Kidney tubule cell (primary cell): ENCODE measurements at regions not wholly inside any gene's neighbourhood (a gene's known extent, or its start where the extent isn't known, plus 50 kb on each side); places are given as distances from the start of the nearest gene placed in this dataset.

ENCODE experiments used
- DNase-seq: peaks from one replicate; pipeline ENCODE4 v3.0.0-alpha.2; 2018; ENCODE audit warnings: low spot score

DNA sequence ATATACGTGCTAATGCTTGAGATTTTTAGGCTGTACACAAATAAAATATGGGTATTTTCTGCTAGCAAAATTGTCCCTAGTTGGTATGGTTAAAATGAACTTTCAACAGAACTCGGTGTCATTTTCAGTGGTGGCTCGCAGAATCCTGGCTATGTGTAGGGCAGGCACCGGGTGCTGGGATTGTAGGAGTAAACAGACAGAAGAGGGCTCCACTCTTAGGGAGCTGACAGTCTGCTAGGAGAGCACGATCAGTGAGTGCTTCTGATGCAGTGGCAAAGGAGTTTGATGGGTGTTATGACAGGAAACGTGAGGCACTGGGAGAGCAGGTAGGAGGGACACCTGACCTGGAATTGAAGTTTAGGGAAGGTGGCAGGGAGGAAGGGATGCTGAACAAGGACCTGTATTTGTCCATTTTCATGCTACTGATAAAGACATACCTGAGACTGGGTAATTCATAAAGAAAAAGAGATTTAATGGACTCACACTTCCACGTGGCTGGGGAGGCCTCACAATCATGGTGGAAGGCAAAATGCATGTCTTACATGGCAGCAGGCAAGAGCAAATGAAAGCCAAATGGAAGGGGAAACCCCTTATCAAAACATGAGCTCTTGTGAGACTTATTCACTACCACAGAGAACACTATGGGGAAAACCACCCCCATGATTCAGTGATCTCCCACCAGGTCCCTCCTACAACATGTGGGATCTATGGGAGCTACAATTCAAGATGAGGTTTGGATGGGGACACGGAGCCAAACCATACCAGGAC lies 105.4 kb upstream of the LCLAT1 start:
- DNase-seq: no peak

DNA sequence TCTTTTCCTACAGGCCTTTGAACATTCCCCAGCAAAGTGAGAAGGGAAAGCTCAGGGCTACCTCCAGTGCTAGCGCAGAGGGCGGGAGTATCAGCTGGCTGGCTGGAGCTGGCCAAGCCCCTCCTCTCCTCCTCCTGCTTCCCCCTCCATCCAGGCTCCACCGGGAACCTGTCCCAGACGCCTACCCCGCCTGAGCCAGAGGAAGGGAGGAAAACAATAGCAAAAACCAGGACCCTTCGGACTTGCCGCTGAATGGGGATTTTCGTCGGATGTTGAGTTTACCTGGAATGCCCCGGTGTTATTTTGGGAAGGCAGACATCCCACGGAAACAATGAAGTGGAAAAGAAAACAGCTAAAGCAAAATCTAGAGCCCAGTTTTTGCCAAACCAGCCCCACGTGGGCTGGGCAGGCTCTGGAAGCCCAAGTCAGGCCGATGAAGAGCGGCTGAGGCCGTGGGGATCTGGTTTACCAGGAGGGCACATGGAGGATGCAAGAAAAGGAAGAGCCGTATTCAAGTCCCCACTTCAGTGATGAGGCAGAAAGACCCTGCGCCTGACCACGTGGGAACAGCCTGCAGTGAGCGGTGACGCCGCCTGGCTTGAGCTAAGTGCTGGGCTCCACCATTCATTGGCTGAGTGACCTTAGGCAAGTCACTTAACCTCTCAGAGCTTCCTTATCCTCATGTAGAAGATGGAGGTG lies 100.4 kb upstream of the LCLAT1 start:
- DNase-seq: peak; percentile 39

DNA sequence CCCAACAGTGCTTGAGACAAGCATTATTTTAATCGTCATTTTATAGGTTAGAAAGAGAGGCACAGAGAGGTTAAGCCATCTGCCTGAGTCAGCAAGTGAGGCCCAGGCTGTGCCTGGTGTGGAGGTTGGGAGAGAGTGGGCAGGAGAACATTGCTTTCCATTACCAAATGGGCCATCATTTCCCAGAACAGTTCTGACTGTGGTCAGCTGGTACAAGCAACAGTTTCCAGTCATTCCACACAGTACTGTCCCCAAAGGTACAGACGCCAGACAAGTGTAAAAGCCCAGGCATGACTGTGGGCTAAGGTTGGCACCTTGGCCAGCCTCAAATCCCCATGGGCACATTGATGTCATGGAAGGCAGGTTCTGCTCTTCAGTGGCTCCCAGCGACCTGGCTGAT lies 98.2 kb upstream of the LCLAT1 start:
- DNase-seq: no peak

DNA sequence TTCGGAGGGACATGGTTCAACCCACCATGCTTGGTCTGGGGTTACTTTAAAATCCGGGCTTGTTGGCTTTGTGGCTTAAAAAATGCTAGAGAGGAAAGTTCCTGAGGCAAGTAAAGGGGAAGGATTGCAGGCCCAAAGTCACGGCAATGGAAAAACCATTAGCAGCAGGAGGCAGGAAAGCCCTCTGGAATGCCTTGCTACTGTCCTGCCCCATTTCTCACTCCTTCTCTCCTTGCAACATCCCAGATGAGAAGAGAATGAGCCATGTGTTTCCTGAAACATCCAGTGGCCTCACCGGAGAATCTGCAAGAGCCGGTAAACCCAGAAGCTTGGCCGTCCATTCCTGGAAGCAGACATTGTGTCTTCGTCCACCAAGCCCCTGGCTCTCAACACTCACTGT lies 97.4 kb upstream of the LCLAT1 start:
- no peak for DNase-seq

DNA sequence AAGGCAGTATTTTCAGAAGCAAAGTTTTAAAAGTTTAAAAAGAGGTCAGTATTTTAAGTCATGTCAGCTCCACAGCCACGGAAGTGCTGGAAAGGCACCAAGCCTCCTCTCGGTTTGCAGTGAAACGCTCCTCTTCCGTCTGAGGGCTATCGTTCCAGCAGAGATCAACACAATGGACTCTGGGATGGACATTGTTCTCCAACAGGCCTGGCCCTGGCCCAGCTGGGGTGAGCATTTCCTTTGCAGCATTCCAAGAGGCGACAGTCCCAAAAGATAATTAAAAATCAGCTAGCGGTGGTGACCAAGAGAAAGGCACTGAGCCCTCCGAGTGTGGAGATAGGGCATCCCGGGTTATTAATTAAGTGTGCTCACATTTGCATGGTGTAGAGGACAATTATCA lies 95.9 kb upstream of the LCLAT1 start:
- DNase-seq: no peak

DNA sequence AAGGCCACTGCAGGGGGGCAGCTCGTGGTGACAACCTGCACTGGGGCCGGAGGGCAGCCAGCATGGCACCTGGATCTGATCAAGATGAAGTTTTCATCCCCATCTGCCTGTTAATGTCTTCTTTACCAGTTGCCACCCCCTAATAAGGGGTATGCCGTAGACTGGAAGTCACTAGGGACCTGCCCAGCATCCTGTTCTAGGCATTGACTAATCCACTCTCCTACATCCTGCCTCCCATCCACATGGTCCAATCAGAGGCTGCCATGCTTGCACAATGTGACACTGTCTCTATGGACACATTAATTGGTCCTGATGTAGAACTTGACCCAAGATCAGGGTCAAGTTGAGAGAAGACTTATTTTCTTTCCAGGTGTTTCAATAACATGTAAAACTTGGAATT lies 95.1 kb upstream of the LCLAT1 start:
- no peak for DNase-seq

DNA sequence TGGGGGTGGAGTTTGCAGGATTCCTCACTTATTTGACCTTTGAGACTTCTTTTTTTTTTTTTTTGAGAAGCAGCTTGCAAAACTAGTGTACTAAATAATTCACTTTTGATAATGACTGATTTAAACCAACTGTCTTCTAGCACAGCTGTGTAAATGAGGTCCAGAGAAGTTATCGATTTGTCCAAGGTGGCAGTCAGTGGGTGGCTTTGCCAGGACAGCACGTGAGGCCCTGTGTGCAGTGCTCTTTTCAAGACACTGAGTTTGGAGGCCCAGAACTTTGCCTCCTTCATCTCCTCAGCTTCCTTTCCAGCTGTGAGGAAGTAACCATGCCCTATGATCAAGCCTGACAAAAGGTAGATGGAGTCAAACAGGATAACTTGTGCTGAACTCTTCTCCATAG lies 92.9 kb upstream of the LCLAT1 start:
- DNase-seq: no peak

DNA sequence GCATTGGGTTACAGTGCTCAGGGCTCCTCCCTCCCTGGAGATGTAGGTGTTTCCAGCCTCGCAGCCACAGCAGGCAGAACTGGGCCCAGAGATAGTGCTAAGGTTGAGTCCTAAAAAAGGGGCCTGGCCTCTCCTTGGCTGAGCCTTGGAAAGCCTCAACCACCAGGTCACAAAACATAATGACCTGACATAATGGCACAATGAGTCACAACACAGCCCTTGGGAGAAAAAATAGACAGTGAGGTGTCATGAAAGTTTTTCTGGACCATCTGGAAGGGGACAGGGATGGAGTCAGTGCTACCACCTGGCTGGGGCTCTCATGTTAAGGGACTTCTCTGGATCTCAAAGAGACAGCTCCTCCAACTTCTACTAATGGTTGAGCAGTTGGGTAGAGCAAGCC lies 92.4 kb upstream of the LCLAT1 start:
- peak; percentile 30 for DNase-seq

DNA sequence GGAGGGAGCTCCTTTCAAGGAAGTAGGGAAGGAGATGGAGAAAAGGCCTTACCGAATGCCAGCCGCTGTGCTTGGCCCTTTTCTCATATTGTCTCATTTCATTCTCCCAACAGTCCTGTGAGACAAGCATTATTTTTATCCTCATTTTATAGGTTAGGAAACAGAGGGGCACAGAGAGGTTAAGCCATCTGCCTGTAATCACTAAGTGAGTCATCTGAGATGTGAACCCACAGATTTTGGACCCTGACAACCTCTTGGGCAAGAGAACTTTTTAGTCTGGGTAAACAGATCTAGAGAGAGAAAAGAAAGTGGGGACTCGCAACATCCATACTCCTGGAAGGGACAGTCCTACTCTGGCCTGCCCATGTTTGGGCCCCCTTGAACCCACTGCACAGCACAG lies 91.7 kb upstream of the LCLAT1 start:
- DNase-seq: no peak

DNA sequence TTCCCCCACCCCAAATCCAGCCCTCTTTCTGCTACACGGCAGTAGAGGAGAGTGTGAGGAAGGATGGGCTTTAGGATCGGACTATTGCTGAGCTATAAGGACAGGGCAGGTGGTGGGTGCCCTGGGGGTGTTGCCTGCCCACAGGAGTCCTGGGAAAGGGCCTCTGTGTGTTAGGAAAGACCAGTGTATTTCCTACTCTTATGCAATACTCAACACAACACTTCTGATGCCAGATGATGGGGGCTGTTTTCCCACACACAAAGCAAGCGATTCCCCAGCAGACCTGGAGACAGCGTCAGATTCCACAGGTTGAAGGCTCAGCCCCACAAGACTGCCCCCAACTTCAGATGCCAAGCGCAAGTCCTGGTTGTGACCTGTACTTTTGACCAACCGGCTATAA lies 91.0 kb upstream of the LCLAT1 start:
- DNase-seq: no peak

DNA sequence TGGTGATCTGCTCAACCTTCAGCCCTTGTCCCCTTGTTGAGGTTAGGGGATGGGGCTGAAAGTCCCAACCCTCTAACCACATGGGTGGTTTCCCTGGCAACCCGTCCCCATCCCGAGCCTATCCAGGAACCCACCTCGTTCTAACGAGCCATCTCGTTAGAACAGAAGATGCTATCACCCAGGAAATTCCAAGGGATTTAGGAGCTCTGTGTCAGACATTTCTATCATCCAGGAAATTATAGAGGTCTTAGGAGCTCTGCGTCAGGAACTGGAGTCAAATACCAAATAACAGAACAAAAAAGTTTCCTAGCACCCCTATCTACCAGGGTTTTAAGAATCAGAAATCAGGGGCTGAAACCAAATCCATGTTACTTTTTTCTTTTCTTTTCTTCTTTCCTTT lies 90.3 kb upstream of the LCLAT1 start:
- no peak for DNase-seq

DNA sequence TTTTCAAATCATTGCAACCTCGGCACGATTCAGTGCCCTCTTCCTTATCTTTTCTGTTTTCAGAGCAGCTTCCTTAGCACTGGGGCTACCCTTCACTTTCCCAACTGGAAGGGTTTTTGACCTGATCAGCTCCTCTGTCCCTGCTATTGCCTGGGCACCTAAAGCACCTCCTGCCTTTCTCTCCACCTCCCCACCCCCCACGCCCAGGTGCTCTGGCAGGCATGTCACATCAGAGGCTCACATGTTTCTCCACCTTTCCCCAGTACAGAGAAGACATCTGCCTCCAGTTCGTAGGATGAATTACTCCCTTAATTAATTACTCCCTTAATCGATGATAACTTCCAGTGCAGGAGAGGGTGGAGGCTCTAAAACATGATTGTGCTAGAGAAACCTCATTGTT lies 88.7 kb upstream of the LCLAT1 start:
- DNase-seq: no peak

DNA sequence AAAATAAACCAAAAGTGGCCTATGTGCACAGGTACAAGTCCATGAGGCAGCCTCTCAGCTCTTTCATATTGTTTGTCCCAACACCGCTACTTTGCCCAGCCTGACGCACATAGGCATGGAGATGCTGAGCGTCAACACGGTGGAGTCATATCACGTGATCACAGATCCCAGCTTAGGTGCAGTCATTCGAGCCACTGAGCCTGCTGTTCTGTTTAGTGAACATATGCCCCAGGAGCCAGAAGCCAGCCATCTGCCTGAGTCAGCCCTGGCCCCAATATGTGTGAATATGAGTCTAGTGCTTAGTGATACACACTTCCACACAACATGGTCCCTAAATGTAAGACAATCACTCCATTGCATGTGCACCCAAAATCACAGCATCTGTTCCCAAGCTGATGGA lies 88.2 kb upstream of the LCLAT1 start:
- no peak for DNase-seq

DNA sequence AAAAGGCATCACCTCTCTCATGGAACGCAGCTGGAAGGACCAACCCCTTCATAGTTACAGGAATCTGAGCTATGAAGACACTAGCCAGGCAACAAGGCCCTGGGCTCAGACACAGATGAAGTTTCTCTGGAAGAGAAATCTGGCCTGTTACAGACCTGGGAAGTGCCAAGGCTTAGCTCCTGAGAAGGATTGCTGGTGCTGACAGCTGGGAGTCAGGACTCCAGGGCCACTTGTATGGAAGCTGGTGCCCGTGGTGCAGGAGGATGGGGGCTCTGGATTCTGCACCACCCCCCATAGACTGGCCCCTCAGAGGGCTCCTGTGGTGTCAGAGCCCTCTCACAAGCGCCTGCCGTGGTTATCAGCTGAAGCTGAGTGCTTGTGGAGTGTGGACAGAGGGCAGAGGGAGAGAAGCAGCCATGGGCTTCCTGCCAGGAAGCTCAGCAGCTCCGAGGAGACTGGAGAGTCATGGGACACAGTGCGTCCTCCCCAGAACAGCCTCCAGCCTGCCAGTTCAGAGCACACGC lies 87.3 kb upstream of the LCLAT1 start:
- peak; percentile 29 for DNase-seq

DNA sequence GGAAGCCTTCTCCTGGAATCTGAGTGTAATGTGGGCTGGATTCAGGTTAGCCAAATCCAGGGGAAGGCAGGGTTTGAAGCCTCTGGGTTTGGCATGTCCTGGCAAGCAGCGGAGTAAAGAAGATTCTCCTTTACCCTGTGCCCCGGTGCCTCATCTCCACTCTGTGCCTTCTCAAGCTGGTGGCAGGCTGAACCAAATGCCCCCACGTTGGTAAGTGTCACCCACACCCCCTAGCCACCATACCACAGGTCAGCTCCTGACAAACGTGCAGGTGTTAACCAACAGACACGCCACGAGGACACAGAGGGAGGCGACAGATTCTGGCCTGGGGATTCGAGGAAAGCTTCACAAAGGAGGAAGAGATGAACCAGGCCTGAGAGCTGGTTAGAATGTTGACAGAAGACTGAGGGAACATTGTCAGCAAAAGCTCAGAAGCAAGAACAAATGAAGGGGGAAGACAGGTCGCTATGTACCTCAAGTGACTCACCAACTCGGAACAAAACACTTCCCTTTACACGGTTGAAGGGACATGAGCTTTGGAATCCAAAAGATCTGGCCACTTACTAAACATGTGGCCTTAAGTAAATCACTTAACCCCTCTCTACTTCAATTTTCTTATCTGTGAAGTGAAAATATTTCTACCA lies 85.2 kb upstream of the LCLAT1 start:
- DNase-seq: peak; percentile 95

DNA sequence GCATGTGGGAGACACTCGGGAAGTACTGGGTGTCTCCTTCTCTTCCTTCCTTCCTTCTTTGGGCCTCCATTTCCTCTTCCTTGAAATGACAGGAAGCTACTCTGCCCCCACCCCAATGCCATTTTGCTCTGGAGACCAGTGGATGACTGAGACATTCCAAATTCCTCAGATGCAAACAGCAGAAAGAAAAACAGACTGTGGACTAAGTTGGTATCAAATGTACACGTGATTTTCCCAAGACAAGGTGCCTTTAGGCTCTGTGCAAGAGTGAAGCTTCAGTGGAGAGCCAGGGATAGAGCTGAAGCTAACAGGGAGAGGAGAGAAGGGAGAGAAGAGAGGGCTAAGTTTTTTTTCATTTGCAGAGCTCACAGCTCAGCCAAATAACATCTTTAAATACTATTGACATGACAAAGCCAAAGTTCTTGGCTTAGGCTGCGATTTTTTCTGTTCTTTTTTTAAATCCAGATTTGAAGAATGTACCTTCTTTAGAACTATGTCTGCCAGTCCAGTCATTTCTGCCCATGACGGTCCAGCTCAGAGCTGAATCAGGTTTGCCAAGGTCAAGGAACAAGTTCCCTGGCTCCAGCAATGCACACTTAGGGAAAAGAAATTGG lies 84.5 kb upstream of the LCLAT1 start:
- peak; percentile 99 for DNase-seq

DNA sequence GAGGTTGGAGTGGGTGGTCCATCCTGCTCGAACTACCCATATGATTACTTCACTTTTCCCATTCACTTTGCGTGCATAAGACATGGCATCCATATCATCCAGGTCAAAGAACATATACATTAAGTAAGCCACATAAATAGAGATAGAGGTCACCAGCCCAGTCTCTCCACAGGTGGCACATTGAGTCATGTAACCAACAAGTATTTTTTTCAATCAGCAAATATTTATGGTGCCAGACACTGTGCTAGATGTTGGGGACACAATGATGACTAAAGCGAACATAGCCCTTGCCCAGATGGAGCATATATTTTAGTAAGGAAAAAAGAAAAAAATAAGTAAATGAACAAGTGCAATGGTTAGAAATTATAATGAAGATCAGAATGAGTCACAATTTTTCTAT lies 83.6 kb upstream of the LCLAT1 start:
- no peak for DNase-seq

DNA sequence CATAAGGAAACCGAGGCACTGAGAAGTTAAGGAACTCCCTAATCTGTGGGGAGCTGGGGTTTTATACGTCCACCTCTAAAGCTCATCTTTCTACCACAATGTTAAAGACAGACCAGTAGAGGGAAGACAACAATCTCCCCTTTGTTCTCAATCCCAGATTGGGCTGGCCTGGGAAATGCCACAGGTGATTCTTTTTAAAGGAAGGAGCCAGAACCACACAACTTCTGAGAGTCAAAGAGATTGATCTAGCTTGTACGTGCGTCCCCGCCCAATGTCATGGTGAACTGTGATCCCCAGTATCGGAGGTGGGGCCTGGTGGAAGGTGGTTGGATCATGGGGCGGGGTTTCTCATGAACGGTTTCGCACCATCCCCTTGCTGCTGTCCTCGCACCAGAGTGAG lies 81.8 kb upstream of the LCLAT1 start:
- no peak for DNase-seq

DNA sequence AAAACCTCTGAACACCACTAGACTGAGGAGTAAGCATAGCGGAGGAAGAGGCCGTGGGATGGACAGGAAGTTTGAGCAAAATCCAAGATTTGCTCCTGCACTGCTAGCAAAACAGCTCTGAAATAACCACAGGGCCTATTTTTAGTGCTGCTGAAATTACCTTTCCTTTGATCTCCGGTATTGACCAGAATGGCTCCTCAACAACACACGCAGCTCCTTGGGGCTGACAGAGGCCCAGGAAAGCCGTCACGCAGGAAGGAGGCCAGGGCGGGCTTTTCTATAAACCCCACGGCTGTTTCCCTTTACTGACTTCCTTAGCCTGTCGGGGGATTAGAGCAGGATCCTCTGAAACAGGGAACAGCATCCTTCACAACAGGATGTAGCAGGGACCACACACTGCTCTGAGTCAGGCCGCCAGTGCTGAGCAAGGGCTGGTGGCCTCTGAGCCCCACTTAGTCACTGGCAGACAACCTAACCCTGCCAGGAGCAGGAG lies 80.8 kb upstream of the LCLAT1 start:
- DNase-seq: peak; percentile 68

DNA sequence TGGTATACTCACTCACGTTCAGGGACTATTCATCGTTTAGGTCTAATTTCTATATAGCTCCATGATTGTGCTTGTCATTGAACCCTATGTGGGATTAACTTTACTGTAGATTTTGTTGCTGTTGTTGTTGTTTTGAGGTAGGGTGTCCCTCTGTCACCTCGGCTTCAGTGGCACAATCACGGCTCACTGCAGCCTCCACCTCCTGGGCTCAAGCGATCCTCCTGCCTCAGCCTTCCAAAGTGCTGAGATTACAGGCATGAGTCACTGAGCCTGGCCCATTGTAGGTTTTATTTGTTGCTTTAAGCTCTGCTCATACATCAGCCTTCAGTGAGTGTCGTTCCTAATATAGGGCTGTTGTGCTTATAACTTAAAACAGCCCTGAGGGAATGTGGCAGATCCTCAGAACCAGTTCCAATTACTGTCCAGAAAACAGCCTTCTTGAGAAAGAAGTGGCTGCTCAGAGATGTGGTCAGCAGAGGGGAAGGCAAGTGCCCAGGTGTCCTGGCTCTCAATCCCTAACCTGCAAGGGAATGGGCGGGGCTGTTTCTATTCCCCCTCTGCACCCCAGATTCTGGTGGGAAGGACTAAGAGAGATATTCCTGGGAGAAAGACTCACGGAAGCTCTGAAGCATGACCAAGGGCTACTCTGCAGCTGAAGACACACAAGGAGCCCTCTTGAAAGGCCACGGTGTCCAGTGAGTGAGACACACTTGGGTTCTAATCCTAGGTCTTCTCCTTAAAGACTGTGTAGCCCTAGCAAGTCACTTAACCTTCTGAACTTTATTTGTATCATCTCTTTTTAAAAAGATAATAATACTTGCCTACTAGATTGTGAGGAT lies 79.6 kb upstream of the LCLAT1 start:
- no peak for DNase-seq

DNA sequence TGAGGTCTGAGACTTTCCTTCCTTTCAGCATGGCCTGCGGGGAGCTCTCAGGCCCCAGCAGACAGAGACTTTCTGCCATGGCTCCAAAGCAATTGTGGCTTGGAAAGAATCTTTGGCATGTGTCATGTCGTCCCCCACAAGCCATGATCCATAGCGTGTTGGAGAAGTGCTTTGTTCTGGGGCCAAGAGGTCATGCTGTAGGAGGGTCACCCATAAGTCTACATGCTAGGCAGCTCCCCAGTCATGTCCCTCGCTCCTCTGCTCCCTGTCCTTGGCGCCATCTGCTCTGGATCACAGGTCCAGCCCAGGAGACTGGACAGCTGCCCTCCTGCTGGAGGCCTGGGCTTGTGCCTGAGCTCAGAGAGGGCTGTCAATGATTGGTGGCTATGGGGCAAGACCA lies 78.8 kb upstream of the LCLAT1 start:
- peak; percentile 47 for DNase-seq
